Renal cortex interstitium (tissue), 11 donors: ENCODE measurements at regions not wholly inside any gene's neighbourhood (a gene's known extent, or its start where the extent isn't known, plus 50 kb on each side); places are given as distances from the start of the nearest gene placed in this dataset.

Experiments
- DNase-seq, 11 donors: peaks; one replicate each; pipeline ENCODE4 v3.0.0-alpha.2; 2013; ENCODE audit warnings: low read depth in 9 of 11, low spot score in 4 of 11; ENCODE audit errors: extremely low read depth in 1 of 11

GRCh38 chr18:78901923-78902794 is 77.5 kb upstream of the SALL3 start:
- no peak for DNase-seq

- DNase-seq = no peak
Measured at GRCh38 chr18:78902795-78903435, 76.7 kb upstream of the SALL3 start.

GRCh38 chr18:78903436-78904178 is 76.0 kb upstream of the SALL3 start:
- DNase-seq = no peak

- DNase-seq = no peak
Measured at GRCh38 chr18:78904179-78904531, 75.5 kb upstream of the SALL3 start.

- DNase-seq = no peak
Measured at GRCh38 chr18:78905334-78905733, 74.3 kb upstream of the SALL3 start.

GRCh38 chr18:78906066-78906465 is 73.6 kb upstream of the SALL3 start:
- no peak for DNase-seq

- DNase-seq = no peak
Measured at GRCh38 chr18:78908462-78909260, 71.0 kb upstream of the SALL3 start.

GRCh38 chr18:78911751-78912283 is 67.8 kb upstream of the SALL3 start:
- DNase-seq = no peak

- DNase-seq = no peak
Measured at GRCh38 chr18:78912336-78912735, 67.3 kb upstream of the SALL3 start.

- no peak for DNase-seq
Measured at GRCh38 chr18:78912844-78913243, 66.8 kb upstream of the SALL3 start.

GRCh38 chr18:78913395-78913794 is 66.2 kb upstream of the SALL3 start:
- DNase-seq = no peak

GRCh38 chr18:78913830-78914231 is 65.8 kb upstream of the SALL3 start:
- DNase-seq = no peak

- no peak for DNase-seq
Measured at GRCh38 chr18:78914249-78914935, 65.2 kb upstream of the SALL3 start.

- no peak for DNase-seq
Measured at GRCh38 chr18:78915446-78916008, 64.1 kb upstream of the SALL3 start.

- DNase-seq = no peak
Measured at GRCh38 chr18:78918707-78919106, 60.9 kb upstream of the SALL3 start.

GRCh38 chr18:78919956-78920355 is 59.7 kb upstream of the SALL3 start:
- DNase-seq = no peak

GRCh38 chr18:78920456-78921138 is 59.0 kb upstream of the SALL3 start:
- DNase-seq = peak in 8 of 11 donors; percentile 23 to 69 (median 38)

GRCh38 chr18:78922856-78923255 is 56.8 kb upstream of the SALL3 start:
- no peak for DNase-seq
